ENCODE measurements at regions not wholly inside any gene's neighbourhood (a gene's known extent, or its start where the extent isn't known, plus 50 kb on each side); places are given as distances from the start of the nearest gene placed in this dataset.

- Mint-ChIP-seq H3K36me3 (ENCODE audit: insufficient read depth) (no peaks in the 10 kb centered on the region), H3K4me1 (ENCODE audit: low read depth) (peaks cover 8% of the 10 kb centered on the region), H3K9me3 (ENCODE audit: low read depth) (no peaks in the 10 kb centered on the region), H3K27me3 (peaks cover 18% of the 10 kb centered on the region), H3K27ac (no peak overlapping the region), H3K4me3 (ENCODE audit: low read depth) (no peak overlapping the region)
- no peak for TF ChIP-seq CTCF (IDR thresholded peaks at IDR 0.05; ENCODE audit: unreplicated experiment)
- DNase-seq (ENCODE audit: low spot score, unreplicated experiment), result no peak
Measured at GRCh38 chr5:6877986-6878828, 165.0 kb downstream of the TENT4A start.

- Mint-ChIP-seq H3K9me3 (ENCODE audit: low read depth) (peaks cover 29% of the 10 kb centered on the region), H3K36me3 (ENCODE audit: insufficient read depth) (peaks cover 3% of the 10 kb centered on the region), H3K27ac (no peak overlapping the region), H3K4me1 (ENCODE audit: low read depth) (no peaks in the 10 kb centered on the region), H3K27me3 (no peaks in the 10 kb centered on the region), H3K4me3 (ENCODE audit: low read depth) (no peak overlapping the region)
- no peak for DNase-seq (ENCODE audit: low spot score, unreplicated experiment)
- no peak for TF ChIP-seq CTCF (IDR thresholded peaks at IDR 0.05; ENCODE audit: unreplicated experiment)
Measured at GRCh38 chr5:6885581-6885980, 172.3 kb downstream of the TENT4A start.

DNA sequence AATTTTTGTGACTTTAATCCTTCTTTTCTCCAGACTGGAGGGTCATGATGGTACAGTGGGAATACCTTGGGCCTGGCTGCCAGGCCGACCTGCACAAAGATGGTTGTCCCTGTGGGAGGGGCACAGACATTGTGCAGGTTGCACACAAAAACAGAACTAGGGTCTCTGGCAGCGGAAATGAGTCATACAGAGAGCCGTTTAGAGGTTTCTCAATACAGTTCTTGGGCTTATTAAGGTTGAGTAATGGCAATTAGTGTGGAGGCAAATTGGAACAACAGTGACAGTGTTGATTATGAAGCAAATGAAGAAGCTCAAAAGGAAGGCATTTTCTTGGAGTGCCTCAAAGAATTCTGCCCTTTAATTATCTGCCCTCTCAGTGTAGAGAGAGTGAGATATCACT lies 173.6 kb downstream of the TENT4A start:
- Mint-ChIP-seq H3K27ac (no peak overlapping the region), H3K9me3 (ENCODE audit: low read depth) (peaks cover 29% of the 10 kb centered on the region), H3K27me3 (no peaks in the 10 kb centered on the region), H3K4me3 (ENCODE audit: low read depth) (no peak overlapping the region), H3K4me1 (ENCODE audit: low read depth) (no peaks in the 10 kb centered on the region), H3K36me3 (ENCODE audit: insufficient read depth) (peaks cover 3% of the 10 kb centered on the region)
- DNase-seq (ENCODE audit: low spot score, unreplicated experiment), result no peak
- no peak for TF ChIP-seq CTCF (IDR thresholded peaks at IDR 0.05; ENCODE audit: unreplicated experiment)

GRCh38 chr5:6889030-6889429 lies 175.8 kb downstream of the TENT4A start:
- peaks cover 42% of the 10 kb centered on the region for H3K9me3 Mint-ChIP-seq (ENCODE audit: low read depth)
- peaks cover 3% of the 10 kb centered on the region for H3K36me3 Mint-ChIP-seq (ENCODE audit: insufficient read depth)
- no peaks in the 10 kb centered on the region for H3K4me1 Mint-ChIP-seq (ENCODE audit: low read depth)

GRCh38 chr5:6899221-6899620 lies 186.0 kb downstream of the TENT4A start:
- peaks cover 25% of the 10 kb centered on the region for H3K9me3 Mint-ChIP-seq (ENCODE audit: low read depth)
- H3K27me3 Mint-ChIP-seq, result no peaks in the 10 kb centered on the region
- peak overlapping the region; percentile 45 for H3K27ac Mint-ChIP-seq
- no peak overlapping the region for H3K4me3 Mint-ChIP-seq (ENCODE audit: low read depth)
- TF ChIP-seq CTCF (IDR thresholded peaks at IDR 0.05; ENCODE audit: unreplicated experiment), result no peak
- H3K4me1 Mint-ChIP-seq (ENCODE audit: low read depth), result peaks cover 26% of the 10 kb centered on the region
- no peak for DNase-seq (ENCODE audit: low spot score, unreplicated experiment)
- H3K36me3 Mint-ChIP-seq (ENCODE audit: insufficient read depth), result peaks cover 7% of the 10 kb centered on the region

More at GRCh38 chr5:6889030-6889429, 175.8 kb downstream of the TENT4A start:
- TF ChIP-seq CTCF (IDR thresholded peaks at IDR 0.05; ENCODE audit: unreplicated experiment), result no peak
- Mint-ChIP-seq H3K4me3 (ENCODE audit: low read depth) (no peak overlapping the region), H3K27me3 (no peaks in the 10 kb centered on the region), H3K27ac (no peak overlapping the region)
- DNase-seq (ENCODE audit: low spot score, unreplicated experiment), result no peak

Measured in progenitor cell of endocrine pancreas (in vitro differentiated cells).